Tibial nerve (tissue), 4 donors: ENCODE measurements at regions not wholly inside any gene's neighbourhood (a gene's known extent, or its start where the extent isn't known, plus 50 kb on each side); places are given as distances from the start of the nearest gene placed in this dataset.
A peak's percentile ranks its signal among the peaks of the same experiment; 100 is the strongest.

Experiments used
- DNase-seq, 2 donors: peaks; one replicate each; pipeline ENCODE4 v3.0.0-alpha.2; 2019; ENCODE audit warnings: low spot score in 2 of 2
- H3K27ac ChIP-seq, 4 donors: fragments of 200-600 bp; sonication (generic) in 3 of 4; one replicate each; pipeline ENCODE4 v1.5.1; 2017 to 2019; ENCODE audit warnings: mild to moderate bottlenecking in 1 of 4
- H3K27me3 ChIP-seq, 2 donors: fragments of 200-600 bp; sonication (generic) in 1 of 2; one replicate each; pipeline versions ENCODE4 v1.5.1 to v1.6.0; 2017 to 2019
- H3K36me3 ChIP-seq, 3 donors: fragments of 200-600 bp; sonication (generic); one replicate each; pipeline ENCODE4 v1.5.1; 2018 to 2019
- H3K4me1 ChIP-seq, 4 donors: fragments of 200-600 bp; sonication (generic) in 3 of 4; one replicate each; pipeline ENCODE4 v1.5.1; 2017 to 2019
- H3K4me3 ChIP-seq, 4 donors: fragments of 200-600 bp; sonication (generic) in 3 of 4; one replicate each; pipeline ENCODE4 v1.5.1; 2017 to 2019; ENCODE audit warnings: mild to moderate bottlenecking in 1 of 4, moderate library complexity in 1 of 4
- H3K9me3 ChIP-seq, 4 donors: fragments of 200-600 bp; sonication (generic) in 3 of 4; one replicate each; pipeline ENCODE4 v1.5.1; 2017 to 2019
- CTCF ChIP-seq, 5 experiments: fragments of 200-600 bp in 3 of 5; fragments of 450-650 bp in 2 of 5; sonication (generic) in 3 of 5; IDR thresholded peaks; one replicate each; pipeline ENCODE4 v1.5.1; 2016 to 2019; ENCODE audit warnings: antibody characterized with exemption in 5 of 5, mild to moderate bottlenecking in 3 of 5, moderate library complexity in 2 of 5
- EP300 ChIP-seq, 2 donors: sonication (generic); formaldehyde crosslinking; IDR thresholded peaks; one replicate each; pipeline ENCODE4 v1.6.1; 2017; ENCODE audit warnings: antibody characterized with exemption in 2 of 2, mild to moderate bottlenecking in 1 of 2
- POLR2A ChIP-seq, 2 donors: fragments of 450-650 bp; IDR thresholded peaks; one replicate each; pipeline ENCODE4 v1.6.1; 2017; ENCODE audit warnings: antibody characterized with exemption in 2 of 2, mild to moderate bottlenecking in 2 of 2, moderate library complexity in 2 of 2
- WGBS, 2 donors: methylation state at CpG; one replicate each; pipeline ENCODE4 v1.1.5; 2018; 5-methylcytosine and 5-hydroxymethylcytosine counted together

GRCh38 chr13:80083853-80084676 lies 256.9 kb downstream of the SPRY2 start:
- Histone ChIP-seq H3K27me3 (no peaks in the 10 kb centered on the region), H3K36me3 (no peaks in the 10 kb centered on the region), H3K4me1 (peaks cover 0 to 28% (median 5%) of the 10 kb centered on the region in 4 donors), H3K27ac (peak overlapping the region in 3 of 4 donors; percentile 5 to 81 (median 77)), H3K9me3 (no peaks in the 10 kb centered on the region), H3K4me3 (peak overlapping the region in 1 of 4 donors; percentile 9)
- WGBS, 2 donors, result 10 to 12% methylated on average over 4 of the region's 4 CpGs
- no peak for DNase-seq
- TF ChIP-seq EP300 (IDR thresholded peaks at IDR 0.05) (peak in 1 of 2 donors; percentile 20), CTCF (IDR thresholded peaks at IDR 0.05) (no peak)

DNA sequence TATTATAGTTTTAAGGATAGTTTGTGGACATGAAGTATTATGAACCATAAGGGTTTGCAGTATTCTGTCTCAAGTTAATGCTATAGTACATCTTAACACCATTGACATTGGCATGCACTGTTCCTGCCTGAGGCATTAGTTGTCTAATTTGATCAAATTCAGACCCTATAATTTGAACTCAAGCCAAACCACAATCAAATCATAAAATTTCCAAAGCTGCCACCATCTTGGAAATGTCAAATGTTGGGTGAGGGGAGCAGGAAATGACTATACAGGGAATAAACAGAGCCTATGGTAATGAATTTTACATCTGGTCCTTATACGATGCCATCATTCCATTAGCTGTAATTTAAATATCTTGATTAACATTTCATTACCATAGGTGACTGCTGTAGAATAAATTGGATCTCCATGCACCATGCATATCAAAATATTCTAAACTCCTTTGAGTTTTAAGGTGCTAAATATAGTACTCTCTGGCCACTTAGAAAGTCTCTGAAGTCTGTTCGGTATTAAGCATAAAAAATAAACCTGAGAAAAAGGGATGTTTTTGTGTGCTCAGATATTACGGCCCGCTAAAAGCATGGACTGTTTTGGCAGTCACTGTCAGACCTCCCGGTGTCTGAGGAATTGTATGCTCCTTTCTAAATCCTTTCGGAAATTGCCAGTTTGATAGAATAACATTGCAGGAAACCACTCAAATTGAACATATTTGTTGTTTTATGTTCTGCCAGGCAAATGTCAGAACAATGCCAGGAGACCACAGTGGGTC lies 257.7 kb downstream of the SPRY2 start:
- no peaks in the 10 kb centered on the region for H3K27me3 ChIP-seq
- H3K27ac ChIP-seq, result peak overlapping the region in 3 of 4 donors; percentile 5 to 81 (median 77)
- H3K4me3 ChIP-seq, result peak overlapping the region in 1 of 4 donors; percentile 9
- DNase-seq, result no peak
- no peaks in the 10 kb centered on the region for H3K9me3 ChIP-seq
- 22 to 25% methylated on average over 6 of the region's 6 CpGs for WGBS, 2 donors
- TF ChIP-seq POLR2A (IDR thresholded peaks at IDR 0.05) (no peak), EP300 (IDR thresholded peaks at IDR 0.05) (no peak), CTCF (IDR thresholded peaks at IDR 0.05) (no peak)
- H3K36me3 ChIP-seq, result no peaks in the 10 kb centered on the region
- peaks cover 0 to 28% (median 5%) of the 10 kb centered on the region in 4 donors for H3K4me1 ChIP-seq

- peaks cover 0 to 28% (median 5%) of the 10 kb centered on the region in 4 donors for H3K4me1 ChIP-seq
- no peaks in the 10 kb centered on the region for H3K27me3 ChIP-seq
- no peak overlapping the region for H3K4me3 ChIP-seq
- no peak for DNase-seq
- H3K36me3 ChIP-seq, result no peaks in the 10 kb centered on the region
- peak overlapping the region in 1 of 4 donors; percentile 81 for H3K27ac ChIP-seq
- no peak for TF ChIP-seq CTCF (IDR thresholded peaks at IDR 0.05)
- no peak for TF ChIP-seq POLR2A (IDR thresholded peaks at IDR 0.05)
- no peak for TF ChIP-seq EP300 (IDR thresholded peaks at IDR 0.05)
- no peaks in the 10 kb centered on the region for H3K9me3 ChIP-seq
Measured at GRCh38 chr13:80082396-80083080, 258.4 kb downstream of the SPRY2 start.

- Histone ChIP-seq H3K36me3 (no peaks in the 10 kb centered on the region), H3K9me3 (no peaks in the 10 kb centered on the region), H3K27ac (no peak overlapping the region), H3K27me3 (no peaks in the 10 kb centered on the region), H3K4me1 (no peaks in the 10 kb centered on the region), H3K4me3 (no peak overlapping the region)
- DNase-seq, result no peak
- WGBS, 2 donors, result 87 to 94% methylated on average over 4 of the region's 4 CpGs
- no peak for TF ChIP-seq EP300 (IDR thresholded peaks at IDR 0.05)
- TF ChIP-seq CTCF (IDR thresholded peaks at IDR 0.05), result no peak
- no peak for TF ChIP-seq POLR2A (IDR thresholded peaks at IDR 0.05)
Measured at GRCh38 chr13:80074811-80075210, 266.1 kb downstream of the SPRY2 start.
